GM12878 (cell line): ENCODE measurements at regions not wholly inside any gene's neighbourhood (a gene's known extent, or its start where the extent isn't known, plus 50 kb on each side); places are given as distances from the start of the nearest gene placed in this dataset.

ENCODE experiments used
- ATAC-seq: fragments of 200-7000 bp; cut with Tn5 transposase; 3 replicates; pipeline ENCODE4 v1.9.1; 2020; ENCODE audit warnings: mild to moderate bottlenecking, moderate library complexity
- BruUV-seq: library from RNA; stranded (reverse); fragments of 400-500 nt; replicated peaks from 2 replicates; lab custom pipeline; 2021; lab: Mats Ljungman, UMichigan
- CTCF ChIA-PET: fragments of 300-600 bp; sonication (Branson Sonifier 250); formaldehyde crosslinking; extraction: SDS; loops from one replicate; lab custom pipeline; 2021; ENCODE audit warnings: inconsistent platforms; lab: Yijun Ruan, JAX
- POLR2A ChIA-PET: fragments of 350-600 bp; formaldehyde crosslinking; extraction: SDS; loops from one replicate; lab custom pipeline; 2021; ENCODE audit warnings: inconsistent platforms; lab: Charles Lee
- RAD21 ChIA-PET: fragments of 300-600 bp; sonication (Branson Sonifier 250); formaldehyde crosslinking; loops from one replicate; lab custom pipeline; 2023; ENCODE audit warnings: antibody characterized with exemption; ENCODE audit not compliant: unreplicated experiment; lab: Charles Lee
- SMC1A ChIA-PET: fragments of 300-600 bp; sonication (Branson Sonifier 250); formaldehyde crosslinking; loops from one replicate; lab custom pipeline; 2023; ENCODE audit not compliant: unreplicated experiment, uncharacterized antibody; lab: Charles Lee
- DNase-seq: peaks from one replicate; pipeline ENCODE4 v3.0.0-alpha.2; 2011; ENCODE audit warnings: low read depth, low spot score
- FAIRE-seq: peaks from 3 replicates; lab custom pipeline; 2011; peaks lifted over from hg19 to GRCh38; lab: Jason Lieb, UNC
- H2AFZ ChIP-seq: 2 replicates; pipeline ENCODE4 v1.6.0; 2011; ENCODE audit warnings: low read depth, low read length, control low read depth; ENCODE audit not compliant: control insufficient read depth
- H3K27ac ChIP-seq: 2 replicates; pipeline ENCODE4 v1.5.1; 2011; ENCODE audit warnings: control low read depth; ENCODE audit not compliant: control insufficient read depth, insufficient read depth
- H3K27me3 ChIP-seq, 2 experiments: replicated peaks in 1 of 2; 2 replicates each; pipeline versions ENCODE4 v1.6.0 to v1.6.1; 2011; ENCODE audit warnings: low read length in 1 of 2; ENCODE audit not compliant: control insufficient read depth in 2 of 2, insufficient read depth in 2 of 2
- H3K36me3 ChIP-seq, 2 experiments: 2 replicates each; pipeline ENCODE4 v1.5.1; 2011; ENCODE audit warnings: low read length in 1 of 2; ENCODE audit not compliant: control insufficient read depth in 2 of 2, insufficient read depth in 2 of 2
- H3K4me1 ChIP-seq: 2 replicates; pipeline ENCODE4 v1.6.1; 2011; ENCODE audit warnings: mild to moderate bottlenecking, low read length, moderate library complexity, mixed read lengths; ENCODE audit not compliant: control insufficient read depth, insufficient read depth
- H3K4me2 ChIP-seq: 2 replicates; pipeline ENCODE4 v1.6.0; 2011; ENCODE audit warnings: control low read depth; ENCODE audit not compliant: control insufficient read depth, insufficient read depth
- H3K4me3 ChIP-seq: fragments of 200-600 bp; sonication (generic); 2 replicates; pipeline ENCODE4 v1.5.1; 2016
- H3K79me2 ChIP-seq: 2 replicates; pipeline ENCODE4 v1.6.0; 2011; ENCODE audit warnings: low read length; ENCODE audit not compliant: control insufficient read depth, insufficient read depth
- H3K9ac ChIP-seq: 2 replicates; pipeline ENCODE4 v1.8.0; 2011; ENCODE audit warnings: low read length, control low read depth, mixed read lengths; ENCODE audit not compliant: control insufficient read depth, insufficient read depth
- H3K9me3 ChIP-seq: replicated peaks from 3 replicates; pipeline ENCODE4 v1.5.1; 2011; ENCODE audit warnings: mild to moderate bottlenecking, low read length; ENCODE audit not compliant: control insufficient read depth, insufficient read depth
- H4K20me1 ChIP-seq: 2 replicates; pipeline ENCODE4 v1.6.0; 2011; ENCODE audit not compliant: control insufficient read depth, insufficient read depth
- E4F1 ChIP-seq: fragments of 450-650 bp; IDR thresholded peaks from 2 replicates; pipeline ENCODE4 v1.6.1; 2018; ENCODE audit warnings: borderline replicate concordance, mild to moderate bottlenecking; ENCODE audit not compliant: partially characterized antibody
- FOXM1 ChIP-seq: IDR thresholded peaks from 2 replicates; pipeline ENCODE4 v1.6.1; 2012; ENCODE audit warnings: low read depth, mild to moderate bottlenecking, inconsistent platforms, low read length, moderate library complexity
- MTA2 ChIP-seq: fragments of 450-650 bp; IDR thresholded peaks from 2 replicates; pipeline ENCODE4 v1.6.1; 2016; ENCODE audit warnings: low read depth, mild to moderate bottlenecking, moderate library complexity
- MYB ChIP-seq: fragments of 150-350 bp; IDR thresholded peaks from 2 replicates; pipeline ENCODE4 v1.6.1; 2014; ENCODE audit warnings: mild to moderate bottlenecking, low read depth, low read length, borderline replicate concordance
- NRF1 ChIP-seq: conservative IDR thresholded peaks from 2 replicates; pipeline ENCODE4 v1.6.1; 2011; ENCODE audit warnings: mild to moderate bottlenecking, low read depth, low read length, improper control_type of control experiment
- POLR2AphosphoS5 ChIP-seq: IDR thresholded peaks from 2 replicates; pipeline ENCODE4 v1.6.1; 2011; ENCODE audit warnings: mild to moderate bottlenecking, low read length, inconsistent platforms
- RAD21 ChIP-seq: IDR thresholded peaks from 2 replicates; pipeline ENCODE4 v1.6.1; 2011; ENCODE audit warnings: mild to moderate bottlenecking, low read depth, low read length, moderate library complexity; ENCODE audit not compliant: insufficient read depth
- WGBS: methylation state at CpG from one replicate; pipeline ENCODE4 v1.1.6; 2016; ENCODE audit warnings: low lambda C conversion rate; ENCODE audit not compliant: insufficient replicate concordance, insufficient coverage; ENCODE audit errors: missing lambda C conversion rate; 5-methylcytosine and 5-hydroxymethylcytosine counted together
- in situ Hi-C: fragments of 300-500 bp; cut with MboI; formaldehyde crosslinking; loops from 9 replicates; pipeline ENCODE4 v1.14.3; 2018; ENCODE audit warnings: mixed read lengths
- intact Hi-C: fragments of 100-400 bp; cut with micrococcal nuclease; formaldehyde crosslinking; loops from one replicate; pipeline ENCODE4 v1.14.2; 2022; ENCODE audit not compliant: unreplicated experiment
- TF ChIP-seq, protein P1 (sequence below): IDR thresholded peaks from 2 replicates; pipeline ENCODE4 v1.6.1; 2012; ENCODE audit warnings: low read length, inconsistent platforms
- TF ChIP-seq, protein P2 (sequence below): fragments of 450-650 bp; formaldehyde crosslinking; IDR thresholded peaks from 2 replicates; pipeline ENCODE4 v1.4.0; 2022; ENCODE audit warnings: mild to moderate bottlenecking, moderate library complexity
- TF ChIP-seq, protein P3 (sequence below): IDR thresholded peaks from 2 replicates; pipeline ENCODE4 v1.6.1; 2011; ENCODE audit warnings: borderline replicate concordance, low read depth, mild to moderate bottlenecking, moderate library complexity, low read length; ENCODE audit not compliant: insufficient read depth, poor library complexity, severe bottlenecking
- TF ChIP-seq, protein P4 (sequence below): IDR thresholded peaks from 2 replicates; pipeline ENCODE4 v1.6.1; 2011; ENCODE audit warnings: low read depth, mild to moderate bottlenecking, low read length, moderate library complexity, borderline replicate concordance; ENCODE audit errors: extremely low read depth

- no peak for TF ChIP-seq NRF1
- no peak for TF ChIP-seq RAD21
- peak; percentile 1; the same call in 1 of the 2 replicates for TF ChIP-seq FOXM1
- TF ChIP-seq, protein P1, sequence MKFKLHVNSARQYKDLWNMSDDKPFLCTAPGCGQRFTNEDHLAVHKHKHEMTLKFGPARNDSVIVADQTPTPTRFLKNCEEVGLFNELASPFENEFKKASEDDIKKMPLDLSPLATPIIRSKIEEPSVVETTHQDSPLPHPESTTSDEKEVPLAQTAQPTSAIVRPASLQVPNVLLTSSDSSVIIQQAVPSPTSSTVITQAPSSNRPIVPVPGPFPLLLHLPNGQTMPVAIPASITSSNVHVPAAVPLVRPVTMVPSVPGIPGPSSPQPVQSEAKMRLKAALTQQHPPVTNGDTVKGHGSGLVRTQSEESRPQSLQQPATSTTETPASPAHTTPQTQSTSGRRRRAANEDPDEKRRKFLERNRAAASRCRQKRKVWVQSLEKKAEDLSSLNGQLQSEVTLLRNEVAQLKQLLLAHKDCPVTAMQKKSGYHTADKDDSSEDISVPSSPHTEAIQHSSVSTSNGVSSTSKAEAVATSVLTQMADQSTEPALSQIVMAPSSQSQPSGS, result peak; percentile 58; the same call in 1 of the 2 replicates
- no peak for TF ChIP-seq MYB
These were observed 466.0 kb downstream of the KIF20B start (continued) for GRCh38 chr10:90167174-90168064.

- Histone ChIP-seq H3K4me1 (no peaks in the 10 kb centered on the region; the same call in 1 of the 2 replicates), H3K9ac (no peak overlapping the region), H3K36me3 (no peaks in the 10 kb centered on the region), H3K27ac (no peak overlapping the region), H3K79me2 (no peaks in the 10 kb centered on the region), H4K20me1 (no peaks in the 10 kb centered on the region), H2AFZ (no peak overlapping the region), H3K4me2 (no peak overlapping the region), H3K4me3 (no peak overlapping the region), H3K9me3 (no peaks in the 10 kb centered on the region; the same call in 1 of the 3 replicates), H3K27me3 (no peaks in the 10 kb centered on the region)
- BruUV-seq, result no TSS peak
- ChIA-PET POLR2A (no interaction called here), RAD21 (no interaction called here), CTCF (no interaction called here), SMC1A (interaction anchor here (1.4 kb wide), 1 partner anchor 24 kb away, joined by 3 read pairs; no protein-coding TSS in a partner anchor)
- ATAC-seq (peak; percentile 20; the same call in 1 of the 3 replicates), DNase-seq (no peak), FAIRE-seq (no peak)
- in situ Hi-C loops (no loop called here), intact Hi-C loops (no loop called here)
- 47% methylated on average over 7 of the region's 7 CpGs for WGBS
- TF ChIP-seq MTA2, result no peak
- no peak for TF ChIP-seq E4F1
- TF ChIP-seq, protein P2, sequence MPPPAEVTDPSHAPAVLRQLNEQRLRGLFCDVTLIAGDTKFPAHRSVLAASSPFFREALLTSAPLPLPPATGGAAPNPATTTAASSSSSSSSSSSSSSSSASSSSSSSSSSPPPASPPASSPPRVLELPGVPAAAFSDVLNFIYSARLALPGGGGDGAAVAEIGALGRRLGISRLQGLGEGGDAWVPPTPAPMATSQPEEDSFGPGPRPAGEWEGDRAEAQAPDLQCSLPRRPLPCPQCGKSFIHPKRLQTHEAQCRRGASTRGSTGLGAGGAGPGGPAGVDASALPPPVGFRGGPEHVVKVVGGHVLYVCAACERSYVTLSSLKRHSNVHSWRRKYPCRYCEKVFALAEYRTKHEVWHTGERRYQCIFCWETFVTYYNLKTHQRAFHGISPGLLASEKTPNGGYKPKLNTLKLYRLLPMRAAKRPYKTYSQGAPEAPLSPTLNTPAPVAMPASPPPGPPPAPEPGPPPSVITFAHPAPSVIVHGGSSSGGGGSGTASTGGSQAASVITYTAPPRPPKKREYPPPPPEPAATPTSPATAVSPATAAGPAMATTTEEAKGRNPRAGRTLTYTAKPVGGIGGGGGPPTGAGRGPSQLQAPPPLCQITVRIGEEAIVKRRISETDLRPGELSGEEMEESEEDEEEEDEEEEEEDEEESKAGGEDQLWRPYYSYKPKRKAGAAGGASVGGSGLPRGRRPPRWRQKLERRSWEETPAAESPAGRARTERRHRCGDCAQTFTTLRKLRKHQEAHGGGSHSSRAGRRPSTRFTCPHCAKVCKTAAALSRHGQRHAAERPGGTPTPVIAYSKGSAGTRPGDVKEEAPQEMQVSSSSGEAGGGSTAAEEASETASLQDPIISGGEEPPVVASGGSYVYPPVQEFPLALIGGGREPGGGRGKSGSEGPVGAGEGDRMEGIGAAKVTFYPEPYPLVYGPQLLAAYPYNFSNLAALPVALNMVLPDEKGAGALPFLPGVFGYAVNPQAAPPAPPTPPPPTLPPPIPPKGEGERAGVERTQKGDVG (CRISPR knock-in tag), result no peak
- TF ChIP-seq, protein P3, sequence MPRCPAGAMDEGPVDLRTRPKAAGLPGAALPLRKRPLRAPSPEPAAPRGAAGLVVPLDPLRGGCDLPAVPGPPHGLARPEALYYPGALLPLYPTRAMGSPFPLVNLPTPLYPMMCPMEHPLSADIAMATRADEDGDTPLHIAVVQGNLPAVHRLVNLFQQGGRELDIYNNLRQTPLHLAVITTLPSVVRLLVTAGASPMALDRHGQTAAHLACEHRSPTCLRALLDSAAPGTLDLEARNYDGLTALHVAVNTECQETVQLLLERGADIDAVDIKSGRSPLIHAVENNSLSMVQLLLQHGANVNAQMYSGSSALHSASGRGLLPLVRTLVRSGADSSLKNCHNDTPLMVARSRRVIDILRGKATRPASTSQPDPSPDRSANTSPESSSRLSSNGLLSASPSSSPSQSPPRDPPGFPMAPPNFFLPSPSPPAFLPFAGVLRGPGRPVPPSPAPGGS, result no peak
- TF ChIP-seq, protein P4, sequence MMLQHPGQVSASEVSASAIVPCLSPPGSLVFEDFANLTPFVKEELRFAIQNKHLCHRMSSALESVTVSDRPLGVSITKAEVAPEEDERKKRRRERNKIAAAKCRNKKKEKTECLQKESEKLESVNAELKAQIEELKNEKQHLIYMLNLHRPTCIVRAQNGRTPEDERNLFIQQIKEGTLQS, result no peak
- TF ChIP-seq POLR2AphosphoS5, result no peak
These were observed 466.9 kb downstream of the KIF20B start for GRCh38 chr10:90168244-90168643.
